ENCODE measurements at regions not wholly inside any gene's neighbourhood (a gene's known extent, or its start where the extent isn't known, plus 50 kb on each side); places are given as distances from the start of the nearest gene placed in this dataset.

DNA sequence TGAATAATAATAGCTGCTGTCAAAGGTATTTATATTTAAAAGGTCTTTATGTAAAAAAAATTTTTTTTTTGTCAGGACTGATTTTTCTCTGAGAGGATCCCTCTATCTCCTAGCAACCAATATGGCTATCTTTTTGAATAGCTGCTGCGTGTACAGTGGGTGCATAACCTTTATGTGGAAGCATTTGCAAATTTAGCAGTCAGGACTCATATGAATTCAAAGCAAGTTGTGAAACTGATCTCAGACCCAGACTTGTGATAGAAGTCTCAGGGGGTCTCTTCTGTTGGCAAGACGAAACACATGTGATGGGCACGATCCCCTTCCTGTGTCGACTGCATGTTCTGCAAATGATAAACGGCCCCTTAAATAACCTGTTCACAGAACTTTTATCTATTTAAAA is 114.1 kb upstream of the ARGLU1 start:
- TF ChIP-seq MLX (CRISPR knock-in tag; IDR thresholded peaks at IDR 0.05): no peak
- no peak for TF ChIP-seq TCF7 (CRISPR knock-in tag; IDR thresholded peaks at IDR 0.05; ENCODE audit: low read depth)
- TF ChIP-seq CREB1 (CRISPR knock-in tag; IDR thresholded peaks at IDR 0.05): no peak
- TF ChIP-seq, protein P1, sequence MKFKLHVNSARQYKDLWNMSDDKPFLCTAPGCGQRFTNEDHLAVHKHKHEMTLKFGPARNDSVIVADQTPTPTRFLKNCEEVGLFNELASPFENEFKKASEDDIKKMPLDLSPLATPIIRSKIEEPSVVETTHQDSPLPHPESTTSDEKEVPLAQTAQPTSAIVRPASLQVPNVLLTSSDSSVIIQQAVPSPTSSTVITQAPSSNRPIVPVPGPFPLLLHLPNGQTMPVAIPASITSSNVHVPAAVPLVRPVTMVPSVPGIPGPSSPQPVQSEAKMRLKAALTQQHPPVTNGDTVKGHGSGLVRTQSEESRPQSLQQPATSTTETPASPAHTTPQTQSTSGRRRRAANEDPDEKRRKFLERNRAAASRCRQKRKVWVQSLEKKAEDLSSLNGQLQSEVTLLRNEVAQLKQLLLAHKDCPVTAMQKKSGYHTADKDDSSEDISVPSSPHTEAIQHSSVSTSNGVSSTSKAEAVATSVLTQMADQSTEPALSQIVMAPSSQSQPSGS (CRISPR knock-in tag; IDR thresholded peaks at IDR 0.05; ENCODE audit: borderline replicate concordance, low read depth): no peak
- no peak for TF ChIP-seq MAX (CRISPR knock-in tag; IDR thresholded peaks at IDR 0.05)
- TF ChIP-seq, protein P2, sequence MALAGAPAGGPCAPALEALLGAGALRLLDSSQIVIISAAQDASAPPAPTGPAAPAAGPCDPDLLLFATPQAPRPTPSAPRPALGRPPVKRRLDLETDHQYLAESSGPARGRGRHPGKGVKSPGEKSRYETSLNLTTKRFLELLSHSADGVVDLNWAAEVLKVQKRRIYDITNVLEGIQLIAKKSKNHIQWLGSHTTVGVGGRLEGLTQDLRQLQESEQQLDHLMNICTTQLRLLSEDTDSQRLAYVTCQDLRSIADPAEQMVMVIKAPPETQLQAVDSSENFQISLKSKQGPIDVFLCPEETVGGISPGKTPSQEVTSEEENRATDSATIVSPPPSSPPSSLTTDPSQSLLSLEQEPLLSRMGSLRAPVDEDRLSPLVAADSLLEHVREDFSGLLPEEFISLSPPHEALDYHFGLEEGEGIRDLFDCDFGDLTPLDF (CRISPR knock-in tag; IDR thresholded peaks at IDR 0.05): no peak
- no peak for TF ChIP-seq TP53 (CRISPR knock-in tag; IDR thresholded peaks at IDR 0.05)
- TF ChIP-seq NR2C2 (CRISPR knock-in tag; IDR thresholded peaks at IDR 0.05): no peak
- TF ChIP-seq JUN (CRISPR knock-in tag; IDR thresholded peaks at IDR 0.05): no peak
- no peak for TF ChIP-seq CTCF (IDR thresholded peaks at IDR 0.05)
- TF ChIP-seq RELA (CRISPR knock-in tag; IDR thresholded peaks at IDR 0.05; ENCODE audit: borderline replicate concordance): no peak
- no peak for TF ChIP-seq USF2 (CRISPR knock-in tag; IDR thresholded peaks at IDR 0.05)
- TF ChIP-seq ETV6 (CRISPR knock-in tag; IDR thresholded peaks at IDR 0.05): no peak
- TF ChIP-seq STAT6 (CRISPR knock-in tag; conservative IDR thresholded peaks at IDR 0.05; ENCODE audit: low read depth): no peak
